Lower lobe of right lung (tissue), 2 donors: ENCODE measurements at regions not wholly inside any gene's neighbourhood (a gene's known extent, or its start where the extent isn't known, plus 50 kb on each side); places are given as distances from the start of the nearest gene placed in this dataset.
"Not testable (repeated sequence)": the region's sequence is repeated elsewhere in the genome, so short reads cannot be mapped to it uniquely, and the experiment has no call there.

Experiments used
- ATAC-seq, 2 donors: fragments of 200-7000 bp; cut with Tn5 transposase; one replicate each; pipeline ENCODE4 v1.9.1; 2020 to 2022; ENCODE audit warnings: mild to moderate bottlenecking in 2 of 2, moderate library complexity in 2 of 2
- DNase-seq: peaks from one replicate; pipeline ENCODE4 v3.0.0-alpha.2; 2020
- H3K27ac ChIP-seq: fragments of 200-600 bp; one replicate; pipeline ENCODE4 v1.8.0; 2022
- H3K27me3 ChIP-seq: fragments of 200-600 bp; one replicate; pipeline ENCODE4 v1.8.0; 2022; ENCODE audit warnings: low read depth
- H3K36me3 ChIP-seq: fragments of 200-600 bp; one replicate; pipeline ENCODE4 v1.8.0; 2022; ENCODE audit warnings: mild to moderate bottlenecking
- H3K4me1 ChIP-seq: fragments of 200-600 bp; one replicate; pipeline ENCODE4 v1.8.0; 2022
- H3K4me3 ChIP-seq: fragments of 200-600 bp; one replicate; pipeline ENCODE4 v1.8.0; 2022; ENCODE audit warnings: mild to moderate bottlenecking
- H3K9me3 ChIP-seq: fragments of 200-600 bp; one replicate; pipeline ENCODE4 v1.8.0; 2022
- intact Hi-C: fragments of 100-400 bp; cut with DNase I; formaldehyde crosslinking; loops from one replicate; pipeline ENCODE4 v1.11.0; 2022
- TF ChIP-seq, protein P1 (sequence below): fragments of 200-600 bp; IDR thresholded peaks from one replicate; pipeline ENCODE4 v1.8.0; 2022; ENCODE audit warnings: antibody characterized with exemption, mild to moderate bottlenecking
- donor health status: DM: no; HTN: yes; CAD: no; lungs with severe emphysema.

DNA sequence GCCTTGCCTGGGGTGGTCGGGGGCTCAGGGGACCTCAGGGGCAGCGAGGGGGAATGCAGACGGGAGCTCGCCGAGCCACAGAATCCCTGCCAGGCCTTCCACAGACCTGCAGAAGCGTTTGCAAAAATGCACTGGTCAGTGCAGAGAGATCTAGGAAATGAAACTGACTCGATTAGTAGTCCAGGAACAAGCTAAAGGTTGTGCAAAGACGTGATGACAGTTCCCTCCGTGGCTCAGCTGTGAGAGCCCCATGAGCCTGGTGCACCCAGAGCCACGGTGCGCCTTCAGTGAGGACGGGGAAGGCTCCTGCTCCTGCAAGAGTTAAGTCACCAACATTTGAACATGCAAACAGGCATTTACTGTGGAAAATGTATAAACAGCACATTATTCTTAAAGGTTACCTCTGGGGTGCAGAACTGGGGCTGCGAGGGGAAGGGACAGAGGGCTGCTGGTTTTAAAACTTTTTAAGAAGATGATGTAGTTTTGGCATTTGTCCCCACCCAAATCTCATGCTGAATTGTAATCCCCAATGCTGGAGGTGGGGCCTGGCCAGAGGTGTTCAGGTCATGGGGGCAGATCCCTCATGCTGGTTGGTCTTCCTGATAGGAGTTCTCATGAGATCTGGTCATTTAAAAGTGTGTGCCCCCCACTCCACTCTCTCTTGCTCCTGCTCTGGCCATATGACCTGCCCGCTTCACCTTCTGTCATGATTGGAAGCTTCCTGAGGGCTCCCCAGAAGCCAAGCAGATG lies 147.3 kb downstream of the DLL1 start:
- Histone ChIP-seq H3K27me3 (peaks cover 10% of the 10 kb centered on the region), H3K4me1 (peaks cover 12% of the 10 kb centered on the region), H3K9me3 (no peaks in the 10 kb centered on the region), H3K4me3 (no peak overlapping the region), H3K27ac (no peak overlapping the region), H3K36me3 (no peaks in the 10 kb centered on the region)
- TF ChIP-seq, protein P1, sequence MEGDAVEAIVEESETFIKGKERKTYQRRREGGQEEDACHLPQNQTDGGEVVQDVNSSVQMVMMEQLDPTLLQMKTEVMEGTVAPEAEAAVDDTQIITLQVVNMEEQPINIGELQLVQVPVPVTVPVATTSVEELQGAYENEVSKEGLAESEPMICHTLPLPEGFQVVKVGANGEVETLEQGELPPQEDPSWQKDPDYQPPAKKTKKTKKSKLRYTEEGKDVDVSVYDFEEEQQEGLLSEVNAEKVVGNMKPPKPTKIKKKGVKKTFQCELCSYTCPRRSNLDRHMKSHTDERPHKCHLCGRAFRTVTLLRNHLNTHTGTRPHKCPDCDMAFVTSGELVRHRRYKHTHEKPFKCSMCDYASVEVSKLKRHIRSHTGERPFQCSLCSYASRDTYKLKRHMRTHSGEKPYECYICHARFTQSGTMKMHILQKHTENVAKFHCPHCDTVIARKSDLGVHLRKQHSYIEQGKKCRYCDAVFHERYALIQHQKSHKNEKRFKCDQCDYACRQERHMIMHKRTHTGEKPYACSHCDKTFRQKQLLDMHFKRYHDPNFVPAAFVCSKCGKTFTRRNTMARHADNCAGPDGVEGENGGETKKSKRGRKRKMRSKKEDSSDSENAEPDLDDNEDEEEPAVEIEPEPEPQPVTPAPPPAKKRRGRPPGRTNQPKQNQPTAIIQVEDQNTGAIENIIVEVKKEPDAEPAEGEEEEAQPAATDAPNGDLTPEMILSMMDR, result no peak
- intact Hi-C loops, result no loop called here
- ATAC-seq (no peak), DNase-seq (no peak)

DNA sequence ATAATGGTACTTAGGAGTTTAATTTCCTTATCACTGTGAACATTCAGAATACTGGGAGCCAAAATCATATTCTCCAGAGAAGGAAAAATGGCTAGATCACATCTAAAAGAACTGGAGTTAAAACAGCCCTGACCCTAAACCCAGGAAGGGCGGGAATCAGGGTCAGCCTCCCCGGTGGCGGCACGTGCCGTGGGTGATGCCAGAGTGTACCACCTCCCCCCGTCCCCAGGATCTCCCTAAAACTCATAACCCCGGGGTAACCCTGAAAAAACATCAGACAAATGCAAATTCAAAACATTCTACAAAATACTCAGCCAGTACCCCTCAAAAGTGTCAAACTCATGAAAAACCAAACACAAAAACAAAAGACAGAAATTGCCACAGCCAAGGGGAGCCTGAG lies 148.3 kb downstream of the DLL1 start:
- no peaks in the 10 kb centered on the region for H3K9me3 ChIP-seq
- H3K27ac ChIP-seq, result no peak overlapping the region
- ATAC-seq (no peak), DNase-seq (no peak)
- no peaks in the 10 kb centered on the region for H3K36me3 ChIP-seq
- TF ChIP-seq, protein P1, result no peak
- peaks cover 3% of the 10 kb centered on the region for H3K27me3 ChIP-seq
- no peak overlapping the region for H3K4me3 ChIP-seq
- intact Hi-C loops, result no loop called here
- peaks cover 9% of the 10 kb centered on the region for H3K4me1 ChIP-seq

DNA sequence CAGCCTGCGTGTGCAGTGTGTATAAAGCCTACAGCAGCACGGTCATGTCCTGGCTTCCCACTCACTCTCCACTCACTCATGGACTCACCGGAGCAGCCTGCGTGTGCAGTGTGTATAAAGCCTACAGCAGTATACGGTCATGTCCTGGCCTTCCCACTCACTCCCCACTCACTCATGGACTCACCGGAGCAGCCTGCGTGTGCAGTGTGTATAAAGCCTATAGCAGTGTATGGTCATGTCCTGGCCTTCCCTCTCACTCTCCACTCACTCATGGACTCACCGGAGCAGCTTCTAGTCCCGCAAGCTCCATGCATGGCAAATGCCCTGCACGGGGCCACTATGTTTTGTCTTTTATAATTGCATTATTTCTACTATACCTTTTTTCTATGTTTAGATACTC lies 149.8 kb downstream of the DLL1 start:
- H3K27me3 ChIP-seq, DNase-seq, intact Hi-C loops: not testable (repeated sequence)

DNA sequence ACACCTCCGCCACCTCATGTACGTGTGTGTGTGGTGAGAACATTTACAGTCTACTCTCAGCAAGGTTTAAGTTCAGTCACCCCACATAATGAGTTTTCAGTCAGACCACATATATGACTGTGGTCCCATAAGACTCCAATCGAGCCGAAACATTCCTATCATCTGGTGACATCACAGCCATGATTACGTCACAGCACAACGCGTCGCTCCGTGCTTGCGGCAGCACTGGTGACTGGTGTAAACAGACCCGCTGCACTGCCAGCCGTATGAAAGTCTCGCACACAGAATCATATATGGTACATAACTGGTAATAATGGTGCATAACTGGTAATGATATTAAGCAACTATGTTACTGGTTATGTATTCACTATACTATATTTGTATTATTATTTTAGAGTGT lies 150.7 kb downstream of the DLL1 start:
- ATAC-seq, result no peak
- no peak overlapping the region for H3K27ac ChIP-seq
- H3K36me3 ChIP-seq, result no peaks in the 10 kb centered on the region
- no peaks in the 10 kb centered on the region for H3K27me3 ChIP-seq
- H3K4me1 ChIP-seq, result peaks cover 13% of the 10 kb centered on the region
- DNase-seq, result no peak
- intact Hi-C loops, result no loop called here
- H3K4me3 ChIP-seq, result no peak overlapping the region
- no peaks in the 10 kb centered on the region for H3K9me3 ChIP-seq
- TF ChIP-seq, protein P1, result no peak

More for the DNA sequence above, 149.8 kb downstream of the DLL1 start:
- not testable (repeated sequence) for H3K27ac ChIP-seq, H3K9me3 ChIP-seq, H3K4me3 ChIP-seq, ATAC-seq, H3K36me3 ChIP-seq
- H3K4me1 ChIP-seq, result peaks cover 13% of the 10 kb centered on the region

DNA sequence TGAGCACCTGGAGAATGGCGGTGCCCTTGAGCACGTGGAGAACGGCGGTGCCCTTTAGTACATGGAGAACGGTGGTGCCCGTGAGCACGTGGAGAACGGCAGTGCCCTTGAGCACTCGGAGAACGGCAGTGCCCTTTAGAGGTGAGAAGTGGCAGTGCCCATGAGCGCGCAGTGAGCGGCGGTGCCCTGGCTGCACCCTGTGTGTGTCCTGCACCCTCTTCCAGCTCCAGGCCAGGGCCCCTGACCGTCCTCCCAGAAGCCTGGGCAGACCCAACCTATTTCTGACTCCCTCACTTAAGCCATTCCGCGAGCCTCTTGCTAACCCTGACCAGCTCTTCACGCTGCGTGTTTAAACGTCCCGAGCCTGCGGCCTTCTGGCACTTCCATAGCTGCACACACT lies 151.3 kb downstream of the DLL1 start:
- no peaks in the 10 kb centered on the region for H3K27me3 ChIP-seq
- H3K4me1 ChIP-seq, result peaks cover 13% of the 10 kb centered on the region
- TF ChIP-seq, protein P1, result no peak
- no peaks in the 10 kb centered on the region for H3K36me3 ChIP-seq
- H3K9me3 ChIP-seq, result no peaks in the 10 kb centered on the region
- intact Hi-C loops, result no loop called here
- H3K27ac ChIP-seq, result no peak overlapping the region
- DNase-seq (no peak), ATAC-seq (no peak)
- H3K4me3 ChIP-seq, result no peak overlapping the region

DNA sequence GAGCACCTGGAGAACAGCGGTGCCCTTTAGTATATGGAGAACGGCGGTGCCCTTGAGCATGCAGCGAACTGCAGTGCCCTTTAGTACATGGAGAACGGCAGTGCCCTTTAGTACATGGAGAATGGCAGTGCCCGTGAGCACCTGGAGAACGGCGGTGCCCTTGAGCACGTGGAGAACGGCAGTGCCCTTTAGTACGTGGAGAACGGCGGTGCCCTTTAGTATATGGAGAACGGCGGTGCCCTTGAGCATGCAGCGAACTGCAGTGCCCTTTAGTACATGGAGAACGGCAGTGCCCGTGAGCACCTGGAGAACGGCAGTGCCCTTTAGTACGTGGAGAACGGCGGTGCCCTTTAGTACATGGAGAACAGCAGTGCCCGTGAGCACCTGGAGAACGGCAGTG lies 151.8 kb downstream of the DLL1 start:
- ATAC-seq, H3K36me3 ChIP-seq, intact Hi-C loops, H3K27me3 ChIP-seq, H3K9me3 ChIP-seq, H3K4me3 ChIP-seq, H3K27ac ChIP-seq: not testable (repeated sequence)
- DNase-seq, result peak; percentile 42
- H3K4me1 ChIP-seq, result peaks cover 13% of the 10 kb centered on the region
